22Rv1 (cell line): ENCODE measurements at regions not wholly inside any gene's neighbourhood (a gene's known extent, or its start where the extent isn't known, plus 50 kb on each side); places are given as distances from the start of the nearest gene placed in this dataset.

Source experiments
- ZFX ChIP-seq: fragments of 450-650 bp; IDR thresholded peaks from 2 replicates; pipeline ENCODE4 v1.6.1; 2017; ENCODE audit warnings: antibody characterized with exemption, borderline replicate concordance
- TF ChIP-seq, protein P1 (sequence below): fragments of 450-650 bp; IDR thresholded peaks from 2 replicates; pipeline ENCODE4 v1.5.1; 2017; ENCODE audit warnings: mild to moderate bottlenecking

DNA sequence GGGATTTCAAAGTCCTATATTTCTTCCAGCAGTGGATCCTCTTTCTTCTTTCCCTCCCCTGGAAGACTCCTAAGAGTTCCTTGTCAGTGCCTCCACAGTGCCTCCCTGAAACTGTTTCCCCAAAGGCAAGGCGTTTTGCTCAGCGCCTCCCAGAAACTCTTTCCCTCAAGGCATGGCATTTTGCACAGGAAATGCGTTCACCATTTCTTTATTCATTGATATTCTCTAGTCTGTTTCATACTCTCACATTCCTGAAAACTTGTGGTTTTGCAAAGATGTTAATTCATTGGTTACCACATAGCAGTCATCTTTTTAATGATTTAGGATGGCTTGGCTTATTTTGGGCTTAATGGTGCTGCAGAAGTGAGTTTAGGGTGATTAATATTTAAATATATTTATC lies 177.3 kb upstream of the SLC10A2 start:
- TF ChIP-seq, protein P1, sequence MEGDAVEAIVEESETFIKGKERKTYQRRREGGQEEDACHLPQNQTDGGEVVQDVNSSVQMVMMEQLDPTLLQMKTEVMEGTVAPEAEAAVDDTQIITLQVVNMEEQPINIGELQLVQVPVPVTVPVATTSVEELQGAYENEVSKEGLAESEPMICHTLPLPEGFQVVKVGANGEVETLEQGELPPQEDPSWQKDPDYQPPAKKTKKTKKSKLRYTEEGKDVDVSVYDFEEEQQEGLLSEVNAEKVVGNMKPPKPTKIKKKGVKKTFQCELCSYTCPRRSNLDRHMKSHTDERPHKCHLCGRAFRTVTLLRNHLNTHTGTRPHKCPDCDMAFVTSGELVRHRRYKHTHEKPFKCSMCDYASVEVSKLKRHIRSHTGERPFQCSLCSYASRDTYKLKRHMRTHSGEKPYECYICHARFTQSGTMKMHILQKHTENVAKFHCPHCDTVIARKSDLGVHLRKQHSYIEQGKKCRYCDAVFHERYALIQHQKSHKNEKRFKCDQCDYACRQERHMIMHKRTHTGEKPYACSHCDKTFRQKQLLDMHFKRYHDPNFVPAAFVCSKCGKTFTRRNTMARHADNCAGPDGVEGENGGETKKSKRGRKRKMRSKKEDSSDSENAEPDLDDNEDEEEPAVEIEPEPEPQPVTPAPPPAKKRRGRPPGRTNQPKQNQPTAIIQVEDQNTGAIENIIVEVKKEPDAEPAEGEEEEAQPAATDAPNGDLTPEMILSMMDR: no peak
- no peak for TF ChIP-seq ZFX
